GM19455 (cell line): ENCODE measurements at regions not wholly inside any gene's neighbourhood (a gene's known extent, or its start where the extent isn't known, plus 50 kb on each side); places are given as distances from the start of the nearest gene placed in this dataset.

Experiments used
- ATAC-seq: cut with Tn5 transposase; IDR thresholded peaks from one replicate; pipeline ENCODE4 v1.9.1; 2021; ENCODE audit not compliant: unreplicated experiment

DNA sequence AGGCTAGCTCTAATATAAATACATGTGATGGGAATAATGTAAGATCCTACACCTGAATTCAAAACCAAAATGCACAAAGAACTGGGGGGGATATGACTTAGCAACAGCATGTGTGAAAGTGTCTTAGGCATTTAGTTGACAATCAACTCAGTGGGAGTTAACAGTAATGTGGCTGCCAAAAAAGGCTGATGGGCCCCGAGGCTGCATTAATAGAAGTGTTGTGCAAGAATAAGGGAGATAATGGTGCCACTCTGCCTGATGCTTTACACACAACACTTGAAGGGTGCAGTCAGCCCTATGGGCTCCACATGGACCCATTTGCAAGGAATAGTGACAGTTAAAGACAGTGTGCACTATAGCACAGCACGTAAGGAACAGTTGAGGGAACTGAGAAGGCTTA is 649.4 kb upstream of the ZEB2 start:
- ATAC-seq: no peak

DNA sequence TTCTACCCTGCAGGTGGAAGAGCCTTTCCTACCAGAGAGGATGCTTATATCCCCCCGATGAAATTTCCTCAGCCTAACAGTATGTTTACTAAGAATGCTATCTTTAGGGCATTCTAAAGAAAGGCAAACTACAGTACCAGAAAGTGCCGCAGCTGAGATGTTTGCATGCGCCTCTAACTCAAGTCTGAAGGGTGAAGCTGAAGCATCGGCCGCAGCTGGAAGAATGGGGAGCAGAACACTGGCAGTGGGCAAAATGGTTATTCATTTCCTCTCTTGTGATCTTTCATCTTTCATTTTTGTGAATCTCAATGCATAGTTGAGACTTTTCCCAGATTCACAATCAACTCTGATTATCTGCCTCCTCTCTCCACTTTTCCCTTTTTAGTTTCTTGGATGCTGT is 648.2 kb upstream of the ZEB2 start:
- no peak for ATAC-seq

DNA sequence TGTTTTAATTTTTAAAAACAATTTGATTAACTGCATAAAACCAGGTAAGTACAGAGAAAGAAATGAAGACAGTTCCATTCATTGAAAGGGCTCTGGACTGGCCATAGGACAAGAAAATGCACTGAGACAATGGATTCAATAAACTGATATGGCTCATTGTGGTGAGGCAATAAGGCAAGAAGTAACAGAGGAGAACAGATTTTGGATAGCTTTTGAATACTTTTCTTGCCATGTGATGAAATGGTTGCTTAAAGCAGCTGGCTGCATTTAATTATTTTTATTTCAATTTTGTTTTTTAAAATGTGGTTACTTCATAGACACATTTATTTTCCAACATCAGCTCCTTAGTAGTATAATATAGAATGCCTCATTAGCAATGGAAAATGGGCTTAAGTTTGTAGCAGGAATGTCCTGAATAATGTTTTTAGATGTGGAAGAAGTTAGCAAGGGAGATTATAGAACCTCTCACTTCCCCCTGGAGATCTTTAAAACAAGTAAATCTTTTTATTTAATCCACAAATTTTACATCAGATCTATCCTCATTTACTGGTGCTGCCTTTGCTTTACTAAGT is 646.9 kb upstream of the ZEB2 start:
- no peak for ATAC-seq

DNA sequence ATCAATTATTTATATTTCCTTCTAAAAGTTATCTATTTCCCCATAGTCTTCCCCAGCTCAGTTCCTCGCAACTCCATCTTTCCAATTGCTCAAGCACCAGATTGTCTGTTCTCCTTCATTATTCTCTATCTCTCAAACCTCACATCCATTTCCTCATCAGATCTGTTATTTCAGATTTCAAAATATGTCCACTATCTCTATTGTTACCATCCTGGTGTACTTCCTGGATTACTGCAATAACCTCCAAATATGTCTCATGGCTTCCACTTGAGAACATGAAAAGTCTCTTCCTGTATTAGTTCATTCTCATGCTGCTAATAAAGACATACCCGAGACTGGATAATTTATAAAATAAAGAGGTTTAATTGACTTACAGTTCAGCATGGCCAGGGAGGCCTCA is 641.7 kb upstream of the ZEB2 start:
- ATAC-seq: no peak

- ATAC-seq: no peak
Measured at GRCh38 chr2:145160855-145161254, 640.9 kb upstream of the ZEB2 start.

- no peak for ATAC-seq
Measured at GRCh38 chr2:145159676-145160075, 639.8 kb upstream of the ZEB2 start.

DNA sequence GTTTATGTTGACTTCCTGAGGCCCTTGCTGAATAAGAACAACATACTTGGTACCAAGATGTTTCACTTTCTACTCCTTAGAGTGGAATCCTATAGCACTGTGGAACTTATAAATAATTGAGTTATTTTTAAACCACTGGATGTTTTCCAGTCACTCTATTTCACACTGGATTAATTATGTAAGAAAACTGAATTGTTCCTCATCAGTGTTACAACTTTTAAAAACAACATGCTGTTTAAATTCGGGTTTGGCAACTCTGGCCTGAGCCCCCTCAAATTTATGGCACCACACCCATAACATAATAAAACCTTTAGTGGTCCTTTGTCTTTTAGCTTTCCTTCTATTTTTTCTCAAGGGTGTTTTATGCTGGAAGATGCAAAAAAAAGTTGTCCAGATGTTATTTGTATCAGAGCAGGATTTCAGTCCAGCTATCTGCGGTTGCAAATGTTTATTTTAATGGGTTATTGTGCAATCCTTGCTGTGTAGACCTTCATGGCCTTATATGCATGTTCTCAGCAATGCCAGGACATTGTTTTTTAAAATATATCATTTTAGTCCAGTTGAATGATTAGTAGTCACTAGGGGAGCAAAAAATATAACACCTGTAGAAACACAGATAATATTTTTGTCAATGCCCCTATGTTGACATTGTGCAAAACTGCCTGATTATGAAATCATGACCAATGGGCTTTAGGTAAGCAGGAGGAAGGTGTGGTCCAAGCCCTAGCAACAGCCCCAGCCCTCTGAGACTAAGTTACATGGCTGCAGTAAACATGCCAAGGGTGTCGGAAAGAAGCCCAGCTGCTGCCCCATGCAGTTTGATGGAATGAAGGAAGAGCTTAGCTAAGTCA is 638.0 kb upstream of the ZEB2 start:
- no peak for ATAC-seq

- ATAC-seq: no peak
Measured at GRCh38 chr2:145157036-145157675, 637.2 kb upstream of the ZEB2 start.

DNA sequence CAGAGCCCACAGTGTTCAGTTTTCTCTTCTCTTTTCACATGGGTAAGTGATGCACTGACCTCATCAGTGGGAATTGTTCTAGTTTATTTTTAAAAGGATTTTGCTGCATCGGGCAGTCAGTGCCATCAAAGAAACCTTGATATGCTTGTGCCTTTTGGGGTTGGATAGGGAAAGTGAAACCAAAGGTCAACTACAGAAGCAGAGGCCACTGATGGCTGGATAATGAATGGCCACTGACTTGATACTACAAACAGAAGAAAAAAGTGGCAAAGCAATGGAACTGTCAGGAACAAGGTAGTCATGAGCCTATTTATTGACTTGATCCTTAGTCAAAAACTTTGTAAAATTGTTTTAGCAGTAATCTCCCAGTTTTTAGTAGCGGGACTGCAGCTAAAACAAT is 636.3 kb upstream of the ZEB2 start:
- no peak for ATAC-seq

DNA sequence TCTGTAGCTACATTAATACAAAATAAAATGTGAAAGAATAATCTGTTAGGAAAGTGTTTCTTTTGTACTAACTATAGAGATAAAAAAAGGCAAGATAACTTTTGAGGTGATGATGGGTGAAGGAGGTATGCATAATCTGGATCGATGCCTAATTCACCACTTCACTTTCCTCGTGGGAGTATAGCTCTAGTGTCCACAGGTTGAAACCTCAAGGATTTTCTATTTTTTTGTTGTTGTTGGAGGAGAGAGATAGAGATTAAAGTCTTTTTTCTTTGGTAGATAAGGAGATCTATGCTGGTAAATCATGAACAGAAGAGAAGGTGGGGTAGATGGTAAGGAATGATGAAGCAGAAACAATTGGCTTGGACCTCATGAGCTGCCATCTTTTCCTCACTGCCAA is 635.3 kb upstream of the ZEB2 start:
- no peak for ATAC-seq

GRCh38 chr2:145154731-145155130 is 634.8 kb upstream of the ZEB2 start:
- no peak for ATAC-seq

- ATAC-seq: no peak
Measured at GRCh38 chr2:145146691-145147090, 626.8 kb upstream of the ZEB2 start.

GRCh38 chr2:145144131-145144728 is 624.3 kb upstream of the ZEB2 start:
- ATAC-seq: no peak

DNA sequence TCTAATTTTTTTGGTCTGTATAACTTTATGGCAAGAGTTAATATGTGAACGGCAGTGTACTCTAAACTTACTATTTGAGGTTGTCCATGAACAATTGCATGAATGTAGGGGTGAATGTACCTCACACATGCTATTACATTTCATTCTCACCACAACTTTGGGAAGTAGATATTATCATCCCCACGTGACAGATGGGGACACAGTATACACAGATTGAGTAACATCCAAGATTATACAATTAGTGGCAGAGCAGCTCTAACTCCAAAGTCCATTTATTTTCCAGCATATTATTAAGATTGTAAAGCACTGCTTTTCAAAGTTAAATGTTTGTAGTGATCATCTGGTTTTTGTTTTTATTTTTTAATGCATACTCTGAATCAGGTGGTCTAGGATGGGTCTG is 622.1 kb upstream of the ZEB2 start:
- no peak for ATAC-seq

GRCh38 chr2:145140658-145141057 is 620.7 kb upstream of the ZEB2 start:
- ATAC-seq: no peak

- no peak for ATAC-seq
Measured at GRCh38 chr2:145138626-145139025, 618.7 kb upstream of the ZEB2 start.

GRCh38 chr2:145137901-145138300 is 618.0 kb upstream of the ZEB2 start:
- no peak for ATAC-seq

DNA sequence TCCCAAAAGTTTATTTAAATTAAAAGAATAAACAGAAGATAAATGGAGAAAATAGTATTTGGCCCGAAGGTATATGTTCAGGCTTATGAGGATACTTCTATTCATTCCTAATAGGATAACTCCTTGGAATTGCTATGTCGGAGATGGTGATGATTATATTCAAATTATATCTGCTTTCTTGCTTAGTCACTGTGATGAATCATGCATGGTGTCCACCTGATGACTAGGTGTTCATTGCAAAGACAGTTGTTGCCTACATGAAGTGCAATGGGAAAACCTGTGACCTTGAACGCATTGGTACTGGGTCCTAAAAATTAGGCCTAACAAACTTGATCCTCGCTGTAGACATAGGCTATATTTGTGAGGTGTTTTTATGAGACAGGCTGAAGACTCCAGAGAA is 617.3 kb upstream of the ZEB2 start:
- no peak for ATAC-seq

DNA sequence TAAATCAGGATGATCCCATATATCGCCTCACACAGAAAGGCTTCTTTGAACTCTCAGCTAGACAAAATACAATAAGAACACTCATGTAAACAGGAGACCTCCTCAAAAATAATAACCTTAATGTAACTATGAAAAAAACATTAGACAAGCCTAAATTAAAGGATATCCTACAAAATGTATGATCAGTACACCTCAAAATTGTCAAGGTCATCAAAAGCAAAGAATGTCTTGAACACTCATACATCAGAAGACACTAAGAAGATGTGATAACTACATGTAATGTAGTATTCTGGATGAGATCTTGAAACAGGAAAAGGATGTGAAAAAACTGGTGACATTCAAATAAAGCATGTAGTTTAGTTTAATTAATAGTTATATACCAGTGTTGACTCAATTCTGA is 616.8 kb upstream of the ZEB2 start:
- no peak for ATAC-seq

GRCh38 chr2:145126146-145126545 is 606.2 kb upstream of the ZEB2 start:
- ATAC-seq: no peak

GRCh38 chr2:145124085-145124484 is 604.2 kb upstream of the ZEB2 start:
- ATAC-seq: no peak

GRCh38 chr2:145123606-145124005 is 603.7 kb upstream of the ZEB2 start:
- ATAC-seq: no peak
